T-helper 2 cell (primary cell): ENCODE measurements at regions not wholly inside any gene's neighbourhood (a gene's known extent, or its start where the extent isn't known, plus 50 kb on each side); places are given as distances from the start of the nearest gene placed in this dataset.
"Not testable (repeated sequence)": the region's sequence is repeated elsewhere in the genome, so short reads cannot be mapped to it uniquely, and the experiment has no call there.

Experiments
- DNase-seq, 5 experiments: peaks; one replicate each; pipeline versions ENCODE4 v3.0.0 to v3.0.0-alpha.2; 2012 to 2022

GRCh38 chr21:27391990-27392389, 425.1 kb upstream of the ADAMTS5 start:
- DNase-seq: no peak

DNA sequence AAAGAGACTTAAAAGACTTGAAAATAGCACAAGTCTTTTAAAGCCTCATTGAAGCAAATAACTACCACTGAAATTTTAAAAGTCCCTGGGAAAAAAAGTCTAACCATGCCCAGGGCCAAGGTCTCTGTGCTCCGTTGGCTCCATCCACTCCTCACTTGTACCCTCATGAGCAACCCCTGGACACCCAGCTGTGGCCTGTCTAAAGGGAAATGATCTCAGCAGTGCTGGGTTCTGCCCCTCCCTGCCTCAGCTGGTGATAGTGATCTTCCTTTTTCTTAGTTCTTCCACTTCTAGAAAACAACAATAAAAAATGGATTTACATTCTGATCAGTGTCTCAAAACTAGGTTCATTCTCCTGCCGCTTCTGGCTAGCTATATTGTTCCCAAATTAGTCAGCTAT, 423.5 kb upstream of the ADAMTS5 start:
- no peak for DNase-seq

DNA sequence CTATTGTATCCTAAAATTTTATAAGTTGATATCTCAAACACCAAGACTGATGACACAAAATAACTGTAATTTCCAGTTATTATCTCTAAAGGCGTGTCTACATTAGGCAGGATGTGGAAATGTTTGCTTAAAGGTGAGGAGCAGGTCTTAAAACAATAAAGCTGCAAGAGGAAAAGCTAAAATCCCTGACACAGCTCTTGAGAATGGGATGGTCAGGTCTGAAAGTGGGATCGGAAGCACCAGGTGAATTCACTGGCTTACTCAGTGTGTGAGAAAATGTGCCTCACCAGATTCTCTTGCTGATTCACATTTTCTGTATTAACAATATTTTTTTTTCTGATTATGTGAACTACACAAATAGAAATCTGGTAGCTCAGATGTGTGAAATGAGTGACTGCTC, 421.9 kb upstream of the ADAMTS5 start:
- no peak for DNase-seq

DNA sequence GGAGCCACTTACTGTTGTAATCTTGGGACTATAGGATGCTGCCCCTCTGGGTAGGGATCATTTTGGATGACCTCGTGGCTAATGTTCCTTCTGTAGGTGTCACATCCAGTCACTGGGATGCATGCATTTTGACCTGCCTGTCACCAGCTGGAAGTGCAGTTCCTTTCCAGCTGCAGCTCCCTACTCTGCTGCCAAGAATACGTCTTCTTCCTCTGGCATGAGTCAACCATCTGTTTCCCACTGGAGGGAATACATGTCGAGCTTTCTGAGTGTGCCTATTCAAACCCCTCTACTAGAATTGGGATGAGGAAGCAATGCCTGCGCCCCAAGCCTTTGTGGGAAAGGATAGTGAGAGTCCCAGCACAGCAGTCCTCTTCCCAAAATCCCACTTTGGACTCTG, 415.5 kb upstream of the ADAMTS5 start:
- DNase-seq: no peak

GRCh38 chr21:27380303-27380702, 413.4 kb upstream of the ADAMTS5 start:
- DNase-seq: no peak

GRCh38 chr21:27379354-27379753, 412.5 kb upstream of the ADAMTS5 start:
- DNase-seq: no peak

GRCh38 chr21:27372381-27372780, 405.5 kb upstream of the ADAMTS5 start:
- DNase-seq: no peak

DNA sequence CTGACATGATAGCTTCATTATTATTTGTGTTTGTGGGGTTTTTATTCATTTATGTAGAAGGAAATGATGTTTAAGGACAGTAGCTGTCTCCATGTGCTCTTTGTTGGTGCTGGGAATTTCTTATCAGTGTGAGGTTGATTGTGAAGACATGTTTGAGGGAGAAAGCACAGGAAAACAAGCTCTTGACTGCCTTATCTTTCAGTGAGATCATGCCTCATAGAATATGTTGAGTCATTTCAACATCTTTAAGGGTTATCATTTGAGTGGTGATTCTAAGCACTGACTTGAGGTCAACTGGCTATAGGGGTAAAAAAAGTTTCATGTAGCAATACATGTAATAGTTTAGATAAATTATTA, 405.1 kb upstream of the ADAMTS5 start:
- DNase-seq: no peak

DNA sequence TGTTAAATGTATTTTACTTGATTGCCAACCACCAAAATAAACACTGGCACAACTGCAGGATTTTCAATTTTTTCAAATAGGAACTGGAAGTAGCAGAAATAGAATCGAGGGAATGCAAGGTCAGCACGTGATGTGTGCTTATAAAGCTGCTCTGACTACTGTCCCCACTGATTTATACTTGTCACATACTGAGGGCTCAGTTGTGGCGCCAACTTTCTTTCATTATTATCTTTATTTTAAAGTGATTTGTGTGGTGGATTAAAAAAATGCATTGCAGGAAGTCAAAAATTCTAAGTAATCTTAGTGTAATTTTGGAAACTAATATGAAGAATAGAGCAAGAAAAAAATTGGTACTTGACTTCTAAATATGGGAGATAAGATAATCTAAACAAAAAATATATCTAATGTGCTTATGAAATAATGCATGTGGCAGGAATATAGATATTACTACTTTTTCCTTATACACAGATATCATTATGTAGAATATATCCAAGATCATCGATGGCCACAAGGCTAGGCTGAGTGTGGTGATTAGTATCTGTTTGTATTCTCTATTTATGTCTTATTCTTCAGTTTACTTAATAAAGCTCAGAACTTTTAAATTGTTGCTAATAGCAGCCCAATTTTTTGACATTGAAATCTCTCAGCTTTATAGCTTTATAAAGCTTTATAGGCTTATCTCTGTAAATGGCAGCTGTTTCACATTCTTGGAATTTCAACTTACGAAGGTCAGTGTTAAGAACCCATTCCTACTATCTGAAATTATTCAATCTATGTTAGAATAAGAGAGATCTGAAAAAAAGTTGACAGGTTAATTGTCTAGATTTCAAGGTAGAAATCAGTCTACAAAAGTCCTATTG, 404.5 kb upstream of the ADAMTS5 start:
- no peak for DNase-seq

DNA sequence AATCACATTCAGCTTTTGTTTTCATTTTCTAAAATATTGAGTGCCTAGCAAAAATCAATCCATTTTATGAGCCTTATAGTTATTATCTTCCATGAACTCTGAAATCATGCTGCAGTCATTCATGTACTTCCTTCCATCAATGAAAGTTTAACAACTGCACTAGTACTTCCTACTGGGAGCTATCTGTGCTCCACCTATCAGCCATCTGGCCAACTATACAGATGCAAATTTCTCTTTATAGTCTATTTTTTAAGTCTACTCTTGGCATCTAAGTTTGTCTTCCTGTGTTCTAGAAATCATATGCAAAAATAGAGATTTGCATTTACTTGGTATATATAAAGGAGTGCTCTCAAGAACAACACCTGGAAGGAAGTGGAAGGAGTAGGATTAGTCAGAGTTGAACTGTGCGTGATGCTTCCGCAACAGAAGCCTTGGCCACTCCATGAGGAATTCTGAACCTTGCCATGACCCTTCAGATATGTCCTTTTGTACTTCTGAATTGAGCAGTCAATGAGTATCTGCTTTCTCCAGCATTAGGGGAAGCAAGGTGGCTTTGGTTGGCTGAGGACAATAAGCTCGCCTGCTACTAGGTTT, 403.2 kb upstream of the ADAMTS5 start:
- no peak for DNase-seq

DNA sequence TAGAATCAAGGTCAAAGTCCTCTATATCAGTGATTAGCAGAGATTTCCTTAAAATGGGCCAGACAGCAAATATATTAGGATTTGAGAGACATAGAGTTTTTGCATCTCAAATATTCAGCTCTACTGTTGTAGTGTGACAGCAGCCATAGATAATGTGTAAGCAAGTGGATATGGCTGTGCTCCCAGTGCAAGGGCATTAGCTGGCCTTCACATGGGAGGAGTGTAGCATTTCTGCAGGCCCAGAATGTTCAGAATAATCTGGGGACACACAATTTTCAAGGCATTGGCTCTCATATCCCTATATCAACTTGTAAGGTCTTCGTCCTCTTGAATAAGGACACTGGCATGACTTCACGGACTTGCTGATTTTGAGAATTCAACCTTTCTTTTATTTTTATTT, 402.3 kb upstream of the ADAMTS5 start:
- no peak for DNase-seq

- no peak for DNase-seq
Observed at GRCh38 chr21:27366646-27367235, 399.9 kb upstream of the ADAMTS5 start.

DNA sequence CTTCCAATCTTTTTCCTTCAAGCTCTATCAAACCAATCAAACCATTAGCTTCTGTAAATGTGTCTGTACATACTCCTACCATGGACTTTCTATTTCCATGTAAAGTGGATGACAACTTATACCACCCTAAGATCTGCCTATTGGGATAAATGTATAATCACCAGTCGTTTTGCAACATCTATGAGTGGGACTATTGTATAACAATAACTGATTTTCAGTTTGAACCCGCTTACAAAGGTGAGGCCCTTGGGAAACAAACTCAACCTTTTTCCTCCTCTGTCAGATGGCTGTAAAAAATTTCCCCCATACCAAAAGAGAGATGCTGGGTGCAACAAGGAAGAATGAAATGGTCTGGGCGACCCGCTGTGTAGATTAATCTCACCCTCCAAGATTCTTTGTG, 399.1 kb upstream of the ADAMTS5 start:
- DNase-seq: no peak

GRCh38 chr21:27365394-27365793, 398.5 kb upstream of the ADAMTS5 start:
- DNase-seq: no peak

GRCh38 chr21:27363719-27364477, 397.0 kb upstream of the ADAMTS5 start:
- DNase-seq: no peak

DNA sequence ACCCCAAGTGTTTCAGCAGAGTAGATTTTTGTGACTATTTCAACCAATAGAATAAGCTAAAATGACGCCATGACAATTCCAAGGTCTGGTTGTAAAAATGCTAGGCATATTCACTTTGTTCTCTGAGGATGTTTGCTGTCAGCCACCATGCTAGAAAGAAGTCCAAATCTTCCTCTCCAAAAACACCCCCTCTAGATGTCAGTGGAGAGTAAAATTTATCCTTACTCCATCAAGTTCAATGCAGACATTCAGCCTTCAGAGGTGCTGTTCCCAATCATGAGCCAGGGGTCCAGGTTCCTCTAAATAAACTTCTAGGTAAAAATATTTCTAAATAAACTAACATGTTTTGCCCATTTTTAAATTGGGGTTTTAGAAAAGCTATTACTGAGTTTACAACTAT, 395.4 kb upstream of the ADAMTS5 start:
- no peak for DNase-seq

- no peak for DNase-seq
Observed at GRCh38 chr21:27359141-27359540, 392.3 kb upstream of the ADAMTS5 start.

DNA sequence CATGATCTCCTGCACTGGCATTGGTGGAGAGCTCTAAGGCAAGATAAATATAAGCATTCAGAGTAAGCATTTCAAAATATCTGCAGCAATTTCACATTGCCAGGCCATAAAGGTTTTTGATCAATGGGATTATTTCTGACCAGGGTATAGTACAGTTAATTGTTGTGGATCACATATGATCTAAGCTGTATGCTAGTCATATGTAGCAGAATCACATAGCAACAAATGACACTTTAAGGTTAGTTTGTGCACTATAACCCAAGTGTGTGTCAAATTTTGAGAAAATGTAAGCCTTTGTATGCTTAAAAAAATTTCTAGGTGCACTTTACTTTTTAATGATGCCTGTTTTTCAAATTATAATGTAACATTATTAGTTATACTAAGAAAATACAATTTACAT, 386.0 kb upstream of the ADAMTS5 start:
- no peak for DNase-seq

DNA sequence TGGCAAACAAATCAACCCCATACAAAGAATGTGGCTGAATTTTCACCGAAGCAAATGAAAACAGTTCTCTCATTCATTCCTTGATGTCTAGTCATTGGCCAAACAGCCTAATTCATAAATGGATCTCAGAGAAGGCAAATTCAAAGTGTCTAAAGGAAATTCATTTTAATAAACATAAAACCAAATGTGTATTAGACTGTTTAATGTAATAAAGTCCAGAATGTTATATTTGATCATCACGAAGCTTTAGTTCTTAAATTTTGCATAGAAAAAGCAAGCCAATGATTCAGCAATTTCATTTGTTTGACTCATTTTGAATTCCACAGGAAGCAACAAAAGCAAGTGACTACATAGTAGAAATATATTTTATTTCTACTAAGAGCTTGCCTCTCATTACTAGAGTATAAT, 379.2 kb upstream of the ADAMTS5 start:
- no peak for DNase-seq

- no peak for DNase-seq
Observed at GRCh38 chr21:27339902-27340301, 373.0 kb upstream of the ADAMTS5 start.

- DNase-seq: not testable (repeated sequence)
Observed at GRCh38 chr21:27338007-27338406, 371.1 kb upstream of the ADAMTS5 start.

DNA sequence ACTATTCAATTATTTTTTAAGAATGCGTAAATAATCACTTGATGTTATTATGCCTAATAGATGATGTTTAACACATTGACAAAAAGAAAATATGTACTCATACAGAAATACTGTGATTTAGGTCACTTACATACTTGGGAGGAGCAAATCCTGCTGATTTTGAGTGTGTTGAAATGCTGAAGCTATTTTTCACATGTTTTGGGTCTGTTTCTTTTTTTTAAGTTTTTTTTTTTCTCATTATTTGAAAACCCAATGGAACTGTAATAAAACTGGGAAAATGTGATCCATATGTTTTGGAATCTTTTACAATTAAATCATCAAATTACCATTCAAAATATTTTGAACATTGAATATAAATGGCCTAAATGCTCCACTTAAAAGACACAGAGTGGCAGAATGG, 366.2 kb upstream of the ADAMTS5 start:
- DNase-seq: no peak

GRCh38 chr21:27329255-27329851, 362.5 kb upstream of the ADAMTS5 start:
- no peak for DNase-seq
